ENCODE measurements at regions not wholly inside any gene's neighbourhood (a gene's known extent, or its start where the extent isn't known, plus 50 kb on each side); places are given as distances from the start of the nearest gene placed in this dataset.

DNA sequence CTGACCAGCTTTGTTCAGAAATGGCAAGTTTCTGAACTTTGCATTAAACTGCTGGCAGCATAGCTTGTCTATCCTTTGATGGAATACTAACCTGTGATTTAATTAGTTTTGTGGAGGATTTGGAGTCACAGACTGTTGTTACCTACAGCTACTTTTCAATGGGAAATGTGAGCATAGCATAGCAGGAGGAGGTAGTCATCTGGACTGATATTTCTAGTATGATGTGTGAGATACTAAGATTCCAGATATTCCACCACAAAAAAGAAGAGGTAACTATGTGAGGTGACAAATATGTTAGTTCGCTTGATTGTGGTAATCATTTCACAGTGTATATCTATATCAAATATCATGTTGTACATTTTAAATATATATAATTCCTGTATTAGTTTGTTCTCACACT, 833.0 kb downstream of the SLC6A15 start:
- no peak overlapping the region for H3K4me3 Mint-ChIP-seq
- DNase-seq (no peak), ATAC-seq (no peak)
- H3K27ac Mint-ChIP-seq, result no peak overlapping the region
- no peaks in the 10 kb centered on the region for H3K27me3 Mint-ChIP-seq
- no peaks in the 10 kb centered on the region for H3K36me3 Mint-ChIP-seq
- no peaks in the 10 kb centered on the region for H3K4me1 Mint-ChIP-seq
- H3K9me3 Mint-ChIP-seq, result peaks cover 0 to 8% (median 3%) of the 10 kb centered on the region in 9 donors
- POLR2A ChIA-PET, result no interaction called here

- Mint-ChIP-seq H3K4me1 (no peaks in the 10 kb centered on the region), H3K9me3 (peaks cover 0 to 12% (median 6%) of the 10 kb centered on the region in 9 donors), H3K4me3 (no peak overlapping the region), H3K27ac (no peak overlapping the region), H3K36me3 (peaks cover 0 to 5% (median 0%) of the 10 kb centered on the region in 3 donors), H3K27me3 (no peaks in the 10 kb centered on the region)
- ATAC-seq (no peak), DNase-seq (no peak)
- POLR2A ChIA-PET, result no interaction called here
Observed at GRCh38 chr12:84077679-84078078, 834.9 kb downstream of the SLC6A15 start.

DNA sequence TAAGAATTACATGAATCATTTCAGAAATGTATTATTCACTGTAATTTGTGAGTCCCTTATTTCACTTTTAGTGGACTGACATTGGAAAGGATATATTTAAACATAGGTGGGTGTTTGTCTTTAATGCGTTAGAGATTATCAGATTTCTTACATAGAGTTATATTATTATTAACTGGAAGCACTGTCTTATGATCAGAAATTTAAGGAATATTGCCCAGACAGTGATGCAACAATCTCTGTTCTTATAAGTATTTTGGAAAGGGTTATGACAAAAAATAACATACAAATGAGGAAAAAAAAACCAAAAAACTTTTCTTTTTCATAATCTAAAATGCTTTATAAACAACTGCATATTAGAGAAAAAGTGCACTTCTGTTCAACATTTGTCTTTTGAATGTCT, 836.6 kb downstream of the SLC6A15 start:
- H3K27me3 Mint-ChIP-seq, result no peaks in the 10 kb centered on the region
- ATAC-seq, result no peak
- POLR2A ChIA-PET, result no interaction called here
- H3K9me3 Mint-ChIP-seq, result peaks cover 0 to 10% (median 6%) of the 10 kb centered on the region in 9 donors
- no peak overlapping the region for H3K4me3 Mint-ChIP-seq
- H3K4me1 Mint-ChIP-seq, result no peaks in the 10 kb centered on the region
- no peak overlapping the region for H3K27ac Mint-ChIP-seq
- no peak for DNase-seq
- H3K36me3 Mint-ChIP-seq, result peaks cover 0 to 5% (median 0%) of the 10 kb centered on the region in 3 donors

GRCh38 chr12:84073401-84073800, 839.2 kb downstream of the SLC6A15 start:
- peaks cover 0 to 19% (median 6%) of the 10 kb centered on the region in 9 donors for H3K9me3 Mint-ChIP-seq
- ATAC-seq (no peak), DNase-seq (no peak)
- peaks cover 0 to 5% (median 0%) of the 10 kb centered on the region in 3 donors for H3K36me3 Mint-ChIP-seq
- H3K4me3 Mint-ChIP-seq, result no peak overlapping the region
- no peaks in the 10 kb centered on the region for H3K4me1 Mint-ChIP-seq
- H3K27ac Mint-ChIP-seq, result no peak overlapping the region
- POLR2A ChIA-PET, result no interaction called here
- H3K27me3 Mint-ChIP-seq, result no peaks in the 10 kb centered on the region

DNA sequence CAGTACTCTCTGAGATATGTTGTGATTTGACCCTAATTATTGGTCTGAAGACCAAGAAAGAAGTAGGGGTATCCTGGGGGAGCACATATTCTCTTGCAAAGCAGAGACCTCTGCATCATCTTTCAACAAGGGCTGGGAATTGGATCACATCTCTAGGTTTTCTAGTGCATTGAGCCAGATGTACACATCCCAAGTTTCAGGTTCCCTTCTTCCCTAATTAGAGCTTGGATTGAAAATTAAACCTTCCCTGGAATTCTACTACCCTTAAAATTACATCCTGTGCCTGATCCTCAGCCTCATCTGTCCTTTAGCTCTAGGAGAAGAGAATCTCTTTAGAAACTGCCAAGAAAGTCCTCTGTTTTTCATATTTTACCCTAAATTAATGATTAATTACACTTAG, 839.6 kb downstream of the SLC6A15 start:
- Mint-ChIP-seq H3K4me3 (no peak overlapping the region), H3K9me3 (peaks cover 0 to 21% (median 6%) of the 10 kb centered on the region in 9 donors), H3K27ac (no peak overlapping the region), H3K27me3 (no peaks in the 10 kb centered on the region), H3K4me1 (no peaks in the 10 kb centered on the region), H3K36me3 (peaks cover 0 to 5% (median 0%) of the 10 kb centered on the region in 3 donors)
- POLR2A ChIA-PET, result no interaction called here
- no peak for ATAC-seq
- DNase-seq, result no peak

GRCh38 chr12:84070292-84070691, 842.3 kb downstream of the SLC6A15 start:
- POLR2A ChIA-PET, result no interaction called here
- H3K4me1 Mint-ChIP-seq, result no peaks in the 10 kb centered on the region
- ATAC-seq (no peak), DNase-seq (no peak)
- H3K27me3 Mint-ChIP-seq, result no peaks in the 10 kb centered on the region
- peaks cover 0 to 22% (median 6%) of the 10 kb centered on the region in 9 donors for H3K9me3 Mint-ChIP-seq
- no peak overlapping the region for H3K27ac Mint-ChIP-seq
- no peak overlapping the region for H3K4me3 Mint-ChIP-seq
- peaks cover 0 to 5% (median 0%) of the 10 kb centered on the region in 3 donors for H3K36me3 Mint-ChIP-seq

DNA sequence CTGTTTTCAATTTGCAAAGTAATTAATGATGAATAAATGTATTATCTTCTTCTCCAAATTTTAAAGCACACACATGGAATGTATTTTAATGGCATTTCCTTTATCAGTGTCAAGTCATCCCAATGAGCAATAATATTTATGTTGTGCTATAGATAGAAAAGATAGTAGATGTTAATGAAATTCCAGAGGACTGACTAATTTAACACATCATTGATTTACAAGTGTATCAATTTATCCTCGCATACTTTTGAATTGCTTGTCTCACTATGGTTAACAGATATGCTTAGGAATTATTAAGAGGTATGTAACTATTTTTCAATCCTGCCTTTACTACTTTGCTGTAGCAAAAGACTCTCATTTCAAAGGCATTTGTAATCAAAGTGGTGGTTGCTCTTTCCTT, 842.9 kb downstream of the SLC6A15 start:
- DNase-seq (no peak), ATAC-seq (no peak)
- POLR2A ChIA-PET, result no interaction called here

GRCh38 chr12:84069198-84069597, 843.4 kb downstream of the SLC6A15 start:
- no peak for DNase-seq
- H3K27ac Mint-ChIP-seq, result no peak overlapping the region
- H3K36me3 Mint-ChIP-seq, result peaks cover 0 to 1% (median 0%) of the 10 kb centered on the region in 3 donors
- no peak overlapping the region for H3K4me3 Mint-ChIP-seq
- POLR2A ChIA-PET, result no interaction called here
- no peaks in the 10 kb centered on the region for H3K27me3 Mint-ChIP-seq
- no peak for ATAC-seq
- no peaks in the 10 kb centered on the region for H3K4me1 Mint-ChIP-seq
- peaks cover 0 to 20% (median 4%) of the 10 kb centered on the region in 9 donors for H3K9me3 Mint-ChIP-seq

More for the DNA sequence above, 842.9 kb downstream of the SLC6A15 start:
- peaks cover 0 to 5% (median 0%) of the 10 kb centered on the region in 3 donors for H3K36me3 Mint-ChIP-seq
- no peaks in the 10 kb centered on the region for H3K27me3 Mint-ChIP-seq
- no peak overlapping the region for H3K27ac Mint-ChIP-seq
- H3K4me3 Mint-ChIP-seq, result no peak overlapping the region
- no peaks in the 10 kb centered on the region for H3K4me1 Mint-ChIP-seq
- H3K9me3 Mint-ChIP-seq, result peaks cover 0 to 23% (median 6%) of the 10 kb centered on the region in 9 donors

DNA sequence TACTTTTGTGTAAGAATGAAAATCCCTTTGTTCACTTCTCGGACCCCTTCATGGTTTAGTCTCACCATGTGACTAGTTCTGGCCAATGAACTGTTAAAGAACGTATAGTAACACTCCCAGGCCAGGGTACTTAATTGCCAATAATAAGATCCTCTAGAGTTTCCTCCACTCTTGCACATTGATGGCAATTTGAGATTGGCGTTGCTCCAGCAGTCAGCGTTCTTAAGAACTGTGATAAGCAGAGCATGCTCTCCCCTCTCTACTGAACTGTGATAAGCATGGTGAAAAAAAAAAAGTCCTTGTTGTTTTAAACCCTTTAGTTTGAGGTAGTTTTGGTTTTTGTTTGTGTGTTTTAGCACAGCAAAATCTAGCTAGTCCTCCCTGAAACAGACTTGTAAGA, 854.5 kb downstream of the SLC6A15 start:
- Mint-ChIP-seq H3K27ac (no peak overlapping the region), H3K9me3 (peaks cover 2 to 25% (median 9%) of the 10 kb centered on the region in 9 donors), H3K36me3 (no peaks in the 10 kb centered on the region), H3K4me1 (no peaks in the 10 kb centered on the region), H3K4me3 (no peak overlapping the region), H3K27me3 (no peaks in the 10 kb centered on the region)
- DNase-seq (no peak), ATAC-seq (no peak)
- POLR2A ChIA-PET, result no interaction called here

DNA sequence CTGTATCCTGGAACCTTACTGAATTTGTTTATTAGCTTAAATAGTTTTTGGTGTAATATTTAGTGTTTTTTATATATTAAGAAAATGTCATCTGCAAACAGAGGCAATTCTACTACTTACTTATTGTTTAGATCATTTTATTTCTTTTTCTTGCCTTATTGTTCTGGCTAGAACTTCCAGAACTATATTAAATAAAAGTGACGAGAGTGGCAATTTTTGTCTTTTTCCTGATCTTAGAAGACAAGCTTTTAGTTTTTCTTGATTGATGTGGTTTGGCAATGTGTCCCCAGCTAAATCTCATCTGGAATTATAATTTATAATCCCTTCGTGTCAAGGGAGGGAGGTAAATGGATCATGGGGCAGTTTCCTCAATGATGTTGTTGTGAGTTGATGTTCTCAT, 857.8 kb downstream of the SLC6A15 start:
- POLR2A ChIA-PET, result no interaction called here
- DNase-seq (no peak), ATAC-seq (no peak)
- no peak overlapping the region for H3K27ac Mint-ChIP-seq
- H3K36me3 Mint-ChIP-seq, result no peaks in the 10 kb centered on the region
- H3K4me1 Mint-ChIP-seq, result no peaks in the 10 kb centered on the region
- H3K9me3 Mint-ChIP-seq, result peaks cover 2 to 24% (median 8%) of the 10 kb centered on the region in 9 donors
- H3K27me3 Mint-ChIP-seq, result no peaks in the 10 kb centered on the region
- H3K4me3 Mint-ChIP-seq, result no peak overlapping the region

DNA sequence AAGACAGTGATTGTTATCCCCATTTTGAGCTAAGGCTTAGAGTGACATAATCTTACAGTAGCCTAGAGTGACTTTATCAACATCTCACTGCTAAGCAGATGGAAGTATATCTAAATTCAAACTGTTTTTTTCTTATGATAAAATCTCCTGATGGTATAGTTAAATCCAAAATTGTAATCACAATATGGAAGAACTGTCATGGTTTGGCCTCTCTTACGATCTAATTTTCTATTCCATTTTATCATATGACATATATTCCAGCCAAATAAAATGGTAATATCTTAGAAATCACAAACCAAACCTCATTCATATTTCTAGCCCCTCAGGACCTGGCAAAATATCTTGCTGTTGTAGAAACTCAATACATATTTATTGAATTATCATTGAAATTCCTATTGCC, 864.7 kb downstream of the SLC6A15 start:
- no peak for ATAC-seq
- Mint-ChIP-seq H3K27ac (no peak overlapping the region), H3K27me3 (no peaks in the 10 kb centered on the region), H3K9me3 (peaks cover 0 to 7% (median 1%) of the 10 kb centered on the region in 9 donors), H3K4me1 (no peaks in the 10 kb centered on the region), H3K36me3 (no peaks in the 10 kb centered on the region), H3K4me3 (no peak overlapping the region)
- POLR2A ChIA-PET, result no interaction called here
- DNase-seq, result no peak

GRCh38 chr12:84046859-84047258, 865.7 kb downstream of the SLC6A15 start:
- Mint-ChIP-seq H3K4me1 (no peaks in the 10 kb centered on the region), H3K27ac (no peak overlapping the region), H3K27me3 (no peaks in the 10 kb centered on the region), H3K9me3 (peaks cover 0 to 7% (median 0%) of the 10 kb centered on the region in 9 donors), H3K4me3 (no peak overlapping the region), H3K36me3 (no peaks in the 10 kb centered on the region)
- POLR2A ChIA-PET, result no interaction called here
- no peak for ATAC-seq
- no peak for DNase-seq

- no peak for DNase-seq
- Mint-ChIP-seq H3K4me3 (no peak overlapping the region), H3K9me3 (peaks cover 0 to 10% (median 0%) of the 10 kb centered on the region in 9 donors), H3K27ac (no peak overlapping the region), H3K27me3 (no peaks in the 10 kb centered on the region), H3K4me1 (no peaks in the 10 kb centered on the region), H3K36me3 (no peaks in the 10 kb centered on the region)
- no peak for ATAC-seq
- POLR2A ChIA-PET, result no interaction called here
Observed at GRCh38 chr12:84043355-84043754, 869.2 kb downstream of the SLC6A15 start.

DNA sequence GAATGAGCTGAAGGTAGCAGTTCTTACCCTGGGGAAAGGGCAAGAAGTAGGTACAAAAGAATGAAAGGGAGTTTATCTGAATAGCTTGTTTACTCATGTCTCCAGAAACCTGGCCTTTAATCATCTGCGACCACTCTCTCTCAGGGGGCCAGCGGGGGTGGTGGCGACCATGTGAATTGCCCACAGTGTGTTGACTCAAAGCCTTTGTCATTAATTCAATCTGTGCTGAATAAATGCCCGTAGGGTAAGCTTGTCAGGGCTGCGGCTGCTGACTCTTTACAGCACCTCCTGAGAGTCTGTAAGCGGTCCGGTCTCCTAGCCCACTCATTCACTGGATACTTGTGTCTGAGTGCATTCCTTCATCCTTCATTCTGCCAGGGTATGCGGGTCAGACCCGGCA, 874.4 kb downstream of the SLC6A15 start:
- H3K4me3 Mint-ChIP-seq, result no peak overlapping the region
- H3K27me3 Mint-ChIP-seq, result no peaks in the 10 kb centered on the region
- ATAC-seq, result no peak
- no peaks in the 10 kb centered on the region for H3K36me3 Mint-ChIP-seq
- no peaks in the 10 kb centered on the region for H3K4me1 Mint-ChIP-seq
- no peak for DNase-seq
- POLR2A ChIA-PET, result no interaction called here
- H3K9me3 Mint-ChIP-seq, result peaks cover 0 to 18% (median 4%) of the 10 kb centered on the region in 9 donors
- H3K27ac Mint-ChIP-seq, result no peak overlapping the region
